Putamen (tissue), 1 donor: ENCODE measurements at regions not wholly inside any gene's neighbourhood (a gene's known extent, or its start where the extent isn't known, plus 50 kb on each side); places are given as distances from the start of the nearest gene placed in this dataset.

Experiments used
- DNase-seq: peaks from one replicate; pipeline ENCODE4 v3.0.0-alpha.2; 2016; ENCODE audit warnings: low spot score

DNA sequence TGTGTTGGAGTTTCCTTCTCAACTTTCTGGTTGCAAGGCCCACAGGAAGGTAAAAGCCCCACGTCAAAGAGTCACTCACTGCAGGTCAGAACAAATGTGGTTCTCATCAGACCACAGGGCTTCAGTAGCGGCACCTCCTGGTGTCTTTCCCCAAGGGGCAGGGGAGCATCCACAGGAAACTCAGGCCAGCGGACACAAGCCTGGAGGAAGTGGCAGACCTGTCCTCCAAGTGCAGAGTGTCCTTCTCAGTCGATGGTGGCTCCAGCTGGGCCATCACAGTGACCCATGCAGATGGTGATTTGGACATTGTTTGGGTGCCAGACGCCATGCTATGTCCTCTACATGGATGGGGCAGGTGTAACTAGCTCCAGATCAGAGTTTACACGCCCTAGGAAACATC lies 84.9 kb downstream of the ACKR3 start:
- DNase-seq, result no peak

DNA sequence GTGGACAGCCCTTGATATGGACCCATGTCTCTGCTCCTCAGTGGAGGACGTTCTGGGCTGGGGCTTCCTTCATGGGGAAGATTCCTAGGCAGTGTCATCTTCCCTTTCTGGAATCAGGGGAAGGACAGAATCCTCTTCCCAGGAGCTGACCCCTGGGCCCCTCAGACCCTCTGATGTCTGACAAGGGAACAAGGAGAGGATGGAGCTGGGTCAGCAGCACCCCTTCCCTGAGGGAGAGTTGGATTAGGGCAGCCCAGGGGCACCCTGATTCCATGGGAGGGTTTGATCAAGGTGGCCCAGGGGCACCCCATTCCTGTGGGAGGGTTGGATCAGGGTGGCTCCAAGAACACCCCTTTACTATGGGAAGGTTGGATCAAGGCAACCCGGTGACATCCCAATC lies 86.5 kb downstream of the ACKR3 start:
- no peak for DNase-seq

DNA sequence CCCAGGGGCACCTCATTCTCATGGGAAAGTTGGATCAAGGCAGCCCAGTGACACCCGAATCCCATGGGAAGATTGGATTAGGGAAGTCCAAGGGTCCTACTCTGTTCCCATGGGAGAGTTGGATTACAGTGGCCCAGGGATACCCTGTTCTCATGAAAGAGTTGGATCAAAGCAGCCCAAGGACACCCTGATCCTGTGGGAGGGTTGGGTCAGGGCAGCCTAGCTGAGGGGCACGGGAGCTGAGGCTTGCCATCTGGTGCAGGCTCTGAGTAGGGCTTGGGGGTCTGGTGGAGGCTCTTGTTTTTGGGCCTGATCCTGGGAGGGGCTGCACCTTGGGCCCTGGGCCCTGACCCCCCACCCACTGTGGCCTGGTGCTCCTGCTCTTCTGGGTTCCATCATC lies 87.1 kb downstream of the ACKR3 start:
- DNase-seq, result no peak

DNA sequence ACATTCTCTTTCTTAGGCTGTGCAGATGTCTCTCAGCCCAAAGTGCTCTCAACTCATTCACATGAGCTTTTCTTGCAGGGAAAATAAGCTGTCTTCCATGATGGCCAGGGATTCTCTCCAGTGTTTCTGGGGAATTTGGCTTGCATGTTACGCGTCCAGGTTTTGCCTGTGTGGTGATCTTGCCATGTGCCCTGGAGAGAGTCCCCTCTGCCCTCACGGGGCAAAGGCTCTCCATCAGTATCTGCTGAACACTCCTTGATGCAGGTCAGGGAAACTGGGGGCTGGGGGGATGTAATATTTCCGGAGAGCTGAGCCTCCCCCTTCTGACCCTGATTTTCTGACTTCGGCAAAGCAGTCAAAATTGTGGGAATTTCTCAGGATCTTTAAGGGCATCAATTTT lies 87.6 kb downstream of the ACKR3 start:
- no peak for DNase-seq

DNA sequence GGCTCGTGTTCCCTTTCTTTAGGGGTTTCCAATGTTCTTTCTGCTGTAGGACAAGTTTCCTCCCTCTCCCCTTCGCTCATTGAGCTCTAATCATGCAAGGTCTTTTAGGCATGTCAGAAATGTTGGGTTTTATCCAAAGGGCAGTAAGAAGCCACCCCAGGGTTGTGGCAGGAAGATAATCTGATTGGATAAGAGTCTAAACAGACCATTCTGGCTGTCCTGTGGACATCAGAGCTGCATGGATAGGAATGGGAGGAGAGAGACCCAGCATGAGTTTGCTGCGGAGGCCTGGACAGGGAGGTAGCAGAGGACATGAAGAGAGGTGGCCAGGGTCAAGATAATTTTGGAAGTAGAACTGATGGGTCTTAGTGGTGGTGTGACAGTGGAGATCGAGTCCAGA lies 88.2 kb downstream of the ACKR3 start:
- DNase-seq, result no peak

DNA sequence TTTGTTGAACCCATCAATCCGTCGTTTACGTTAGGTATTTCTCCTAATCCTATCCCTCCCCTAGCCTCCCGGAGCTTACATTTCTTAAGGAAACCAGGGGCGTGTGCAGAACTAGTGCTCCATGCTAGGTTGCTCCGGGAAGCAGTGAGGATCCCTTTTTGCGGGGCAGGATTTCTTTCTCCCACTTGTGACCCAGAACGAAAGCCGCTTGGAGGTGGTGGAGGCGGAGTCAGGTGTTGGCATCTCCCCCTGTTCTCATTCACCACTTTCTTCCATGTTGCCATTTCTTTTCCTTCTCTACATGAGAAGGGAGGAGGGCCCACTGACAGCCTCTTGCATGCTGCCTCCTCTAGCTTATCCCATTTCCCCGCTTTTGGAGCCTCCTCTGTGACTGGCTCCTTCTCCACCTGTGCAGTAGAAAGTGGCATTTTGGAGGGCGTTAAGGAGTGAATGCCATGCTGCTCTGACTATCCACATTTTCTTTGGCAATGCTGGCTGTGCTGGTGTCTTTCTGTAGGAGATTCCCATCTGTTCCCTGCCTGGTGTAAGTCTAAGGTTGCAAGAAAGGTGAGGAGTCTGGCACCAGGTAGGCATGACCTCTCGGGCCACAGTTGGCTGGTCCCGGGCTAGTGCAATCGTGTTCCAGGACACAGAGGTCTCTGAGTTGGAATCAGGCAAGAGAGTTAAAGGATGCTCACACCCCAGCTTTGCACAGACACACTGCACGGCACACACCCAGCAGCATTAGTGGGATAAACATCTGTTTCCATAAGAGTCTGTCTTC lies 89.5 kb downstream of the ACKR3 start:
- DNase-seq, result no peak

DNA sequence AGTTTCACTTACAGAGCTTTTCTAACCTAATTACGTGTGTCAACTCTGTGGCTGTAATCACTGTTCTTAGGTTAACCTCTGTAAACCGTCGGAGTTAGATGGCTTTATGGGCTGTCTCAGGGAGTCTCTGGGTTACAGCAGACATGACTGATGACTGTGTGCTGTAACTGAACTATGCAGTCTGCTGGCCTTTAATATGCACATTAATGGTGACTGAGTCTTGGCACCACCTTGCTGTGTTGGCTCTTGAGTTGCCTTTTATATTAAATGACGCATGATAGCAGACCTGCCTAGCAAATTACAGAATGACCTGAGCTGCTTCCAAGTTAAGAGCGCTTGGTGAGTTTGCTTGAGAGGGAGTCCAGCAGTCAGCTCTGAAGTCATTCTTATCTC lies 90.1 kb downstream of the ACKR3 start:
- DNase-seq, result no peak

DNA sequence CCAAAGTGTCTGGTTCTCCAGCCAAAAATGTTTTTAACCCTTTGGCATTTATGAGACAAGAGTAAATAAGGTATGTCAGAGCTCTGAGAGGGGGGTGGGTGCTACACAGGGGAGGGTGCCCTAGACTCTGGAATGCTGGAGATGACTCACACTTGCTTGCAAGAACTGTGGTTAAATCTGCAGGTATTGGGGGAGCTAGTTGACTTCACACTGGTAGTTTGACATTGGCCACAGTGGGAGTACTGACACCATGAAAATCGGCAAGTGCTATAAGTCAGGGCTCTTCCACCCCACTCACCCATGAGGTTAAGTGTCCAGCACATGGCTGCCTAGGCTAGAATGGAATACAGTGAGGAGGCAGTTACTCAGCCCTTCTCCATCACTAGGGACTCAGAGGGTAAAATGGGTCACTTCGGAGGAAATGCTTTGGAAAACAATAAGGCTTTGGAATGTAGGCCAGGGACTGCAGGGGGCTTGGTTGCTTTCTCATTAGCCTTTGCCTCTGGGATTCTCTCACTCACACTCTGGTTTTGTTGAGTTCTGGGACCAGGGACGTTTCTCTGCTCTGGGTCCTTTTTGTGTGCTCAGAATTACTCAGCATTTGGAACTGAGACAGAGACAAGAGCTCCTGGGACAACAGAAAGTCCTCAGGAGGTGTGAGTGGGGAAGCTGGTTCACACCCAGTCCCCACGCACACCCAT lies 91.6 kb downstream of the ACKR3 start:
- DNase-seq, result peak; percentile 9

DNA sequence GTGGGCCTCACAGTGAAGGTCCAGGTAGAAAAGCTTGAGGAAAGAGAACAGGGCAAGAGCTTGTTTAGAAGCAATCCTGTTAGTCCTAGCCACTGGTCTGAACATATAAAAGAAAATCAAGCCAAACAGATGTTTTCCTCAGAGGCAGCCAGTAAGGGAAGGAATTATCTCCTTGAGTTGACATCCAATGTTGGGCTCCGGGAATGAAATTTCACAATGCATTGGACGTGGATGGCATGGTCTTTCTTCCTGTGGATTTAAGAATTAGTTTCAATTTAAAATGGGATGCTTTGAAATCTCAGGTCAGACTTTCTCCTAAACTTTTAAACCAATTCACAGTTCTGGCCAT lies 92.1 kb downstream of the ACKR3 start:
- DNase-seq, result no peak

DNA sequence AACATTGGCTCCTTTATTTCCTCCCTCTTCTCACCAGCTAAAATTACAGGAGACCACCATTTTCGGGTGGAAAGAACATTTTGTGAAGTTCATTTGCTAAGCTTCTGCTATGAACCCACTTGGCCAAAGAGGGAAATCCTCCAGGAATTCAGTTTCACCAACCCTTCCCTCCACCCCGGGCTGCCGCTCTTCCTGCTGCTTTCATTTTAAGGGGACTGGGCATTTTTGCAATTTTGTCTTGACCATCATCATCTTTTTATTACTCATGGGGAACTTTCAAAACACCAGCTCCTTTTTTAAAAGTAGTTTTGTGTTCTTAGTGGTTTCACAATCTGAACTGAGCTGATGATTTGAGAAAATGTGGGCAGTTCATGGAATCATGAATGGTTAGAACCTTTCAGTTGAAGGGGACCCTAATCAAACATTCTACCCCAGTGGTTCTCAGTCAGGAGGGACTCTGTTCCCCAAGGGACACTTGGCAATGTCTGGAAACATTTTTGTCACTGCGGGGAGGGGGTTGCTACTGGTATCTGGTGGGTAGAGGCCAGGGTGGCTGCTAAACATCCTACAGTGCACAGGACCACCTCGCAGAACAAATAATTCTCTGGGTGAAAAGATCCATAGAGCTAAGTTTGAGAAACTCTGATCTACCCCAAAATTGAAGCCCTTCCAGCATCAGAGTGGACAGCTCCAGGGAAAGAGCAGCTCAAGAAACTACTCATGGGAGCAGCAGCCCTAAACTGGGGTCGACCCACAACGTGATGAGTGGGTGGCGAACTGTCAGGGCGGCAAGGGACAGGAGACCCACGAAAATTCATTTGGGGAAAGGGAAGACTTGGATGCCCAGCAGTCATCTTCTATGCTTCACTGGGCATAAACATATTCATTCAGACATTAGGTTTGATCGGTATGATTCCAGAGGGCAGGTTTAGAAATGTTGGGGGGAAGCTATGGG lies 92.9 kb downstream of the ACKR3 start:
- DNase-seq, result no peak

DNA sequence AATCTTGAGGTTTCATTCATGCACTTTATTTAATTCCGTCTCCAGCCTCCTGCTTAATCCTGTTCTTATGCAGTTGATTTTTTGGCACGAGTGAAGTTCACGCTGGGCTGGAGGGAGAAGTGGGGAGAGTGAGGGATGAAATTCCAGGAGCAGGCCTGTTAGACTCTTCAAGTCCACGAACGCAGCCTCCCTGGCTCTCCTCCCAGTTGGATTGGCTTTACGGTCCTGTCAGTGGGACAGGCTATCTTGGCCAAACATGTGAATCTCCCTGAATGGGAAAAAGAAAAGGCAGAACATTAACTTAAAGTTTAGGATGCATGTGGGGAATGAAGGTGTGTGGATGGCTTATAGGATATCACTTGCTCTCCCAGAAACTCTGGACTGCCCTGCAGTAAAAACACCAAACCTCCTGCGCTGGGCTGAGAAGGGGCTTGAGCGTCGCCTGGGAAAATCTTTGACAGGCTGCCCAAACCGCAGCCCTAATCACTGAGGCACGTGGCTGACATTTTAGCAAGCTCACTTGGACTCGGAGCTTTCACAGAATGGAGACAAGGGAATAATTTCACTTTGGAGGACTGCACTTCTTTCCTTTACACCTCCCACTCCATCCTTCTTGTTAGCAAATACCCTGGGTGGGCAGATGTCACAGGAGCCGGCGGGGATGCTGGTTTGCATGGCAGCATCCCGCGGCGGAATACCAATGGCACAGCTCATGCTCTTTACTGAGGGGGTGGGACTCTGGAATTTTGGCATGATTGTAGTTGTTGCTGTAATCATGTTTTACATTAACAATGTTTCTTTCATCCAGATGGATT lies 93.9 kb downstream of the ACKR3 start:
- DNase-seq, result no peak

DNA sequence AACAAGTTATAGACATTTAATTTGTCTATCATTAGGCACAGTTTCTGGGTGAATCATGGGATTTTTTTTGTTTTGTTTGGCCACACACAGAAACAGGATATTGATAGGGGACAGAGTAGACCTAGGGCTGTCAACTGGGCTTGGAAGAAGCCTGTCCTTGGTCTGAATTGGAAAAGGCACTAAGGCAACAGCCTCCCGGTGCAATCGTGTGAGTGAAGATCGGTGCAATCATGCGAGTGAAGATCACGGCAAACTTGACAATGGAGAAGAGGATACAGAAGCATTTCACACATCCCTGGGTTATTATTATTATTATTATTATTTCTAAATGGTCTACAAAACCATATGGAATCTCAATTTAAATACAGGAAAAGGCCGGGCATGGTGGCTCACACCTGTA lies 94.5 kb downstream of the ACKR3 start:
- no peak for DNase-seq

DNA sequence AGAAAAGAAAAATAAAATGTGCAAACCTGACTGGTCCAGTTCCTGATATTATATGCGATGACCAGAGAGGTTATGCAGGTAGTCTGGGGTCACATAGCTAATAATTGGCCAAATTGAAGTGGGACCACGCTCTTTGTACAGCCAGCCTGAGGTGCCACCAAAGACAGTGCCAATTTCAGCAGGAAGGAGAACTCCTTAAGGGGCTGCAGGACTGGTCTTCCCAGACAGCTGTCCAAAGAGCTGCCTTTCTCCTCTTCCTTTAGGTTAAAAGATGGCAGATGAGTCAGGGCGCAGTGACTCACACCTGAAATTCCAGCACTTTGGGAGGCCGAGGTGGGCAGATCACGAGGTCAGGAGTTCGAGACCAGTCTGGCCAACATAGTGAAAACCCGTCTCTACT lies 95.5 kb downstream of the ACKR3 start:
- DNase-seq, result no peak

DNA sequence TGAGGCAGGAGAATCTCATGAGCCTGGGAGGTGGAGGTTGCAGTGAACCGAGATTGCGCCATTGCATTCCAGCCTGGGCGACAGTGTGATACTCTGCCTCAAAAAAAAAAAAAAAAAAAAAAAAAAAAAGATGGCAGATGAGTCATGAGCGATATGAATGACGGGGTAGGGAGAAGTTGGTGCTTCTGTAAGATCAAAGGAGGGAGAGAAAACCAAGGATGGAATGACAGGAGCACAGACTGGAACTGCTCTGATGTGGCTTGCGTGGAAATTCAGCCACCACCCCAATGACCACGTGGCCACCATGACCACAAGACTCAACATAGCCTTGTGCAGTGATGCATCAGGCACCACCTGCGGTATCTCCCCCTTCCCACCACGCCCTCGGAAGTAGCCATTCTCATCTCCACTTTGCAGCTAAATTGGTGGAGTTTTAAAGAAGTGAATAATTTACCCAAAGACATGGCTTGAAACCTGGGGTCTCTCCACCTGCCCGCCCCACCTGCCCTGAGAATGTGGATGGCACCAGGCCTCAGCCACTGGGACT lies 96.0 kb downstream of the ACKR3 start:
- DNase-seq, result no peak

DNA sequence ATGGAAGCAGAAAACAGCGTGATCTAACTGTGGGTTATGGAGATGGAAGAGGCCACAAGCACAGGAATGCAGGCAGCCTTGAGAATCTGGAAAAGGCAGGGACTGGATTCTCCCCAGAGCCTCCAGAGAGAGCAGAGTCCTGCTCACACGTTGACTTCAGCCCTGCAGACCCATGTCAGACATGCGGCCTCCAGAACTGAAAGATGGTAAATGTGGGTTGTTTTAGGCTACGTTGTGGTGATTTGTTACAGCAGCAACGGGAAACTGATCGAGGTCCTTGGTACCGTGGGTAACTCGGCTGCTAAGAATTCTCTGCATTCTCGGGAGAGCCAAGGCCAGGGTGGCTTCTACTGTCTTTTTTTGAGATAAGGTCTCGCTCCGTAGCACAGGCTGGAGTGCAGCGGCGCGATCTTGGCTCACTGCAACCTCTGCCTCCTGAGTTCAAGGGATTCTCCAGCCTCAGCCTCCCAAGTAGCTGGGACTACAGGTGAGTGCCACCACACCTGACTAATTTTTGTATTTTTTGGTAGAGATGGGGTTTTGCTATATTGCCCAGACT lies 97.1 kb downstream of the ACKR3 start:
- DNase-seq, result no peak

DNA sequence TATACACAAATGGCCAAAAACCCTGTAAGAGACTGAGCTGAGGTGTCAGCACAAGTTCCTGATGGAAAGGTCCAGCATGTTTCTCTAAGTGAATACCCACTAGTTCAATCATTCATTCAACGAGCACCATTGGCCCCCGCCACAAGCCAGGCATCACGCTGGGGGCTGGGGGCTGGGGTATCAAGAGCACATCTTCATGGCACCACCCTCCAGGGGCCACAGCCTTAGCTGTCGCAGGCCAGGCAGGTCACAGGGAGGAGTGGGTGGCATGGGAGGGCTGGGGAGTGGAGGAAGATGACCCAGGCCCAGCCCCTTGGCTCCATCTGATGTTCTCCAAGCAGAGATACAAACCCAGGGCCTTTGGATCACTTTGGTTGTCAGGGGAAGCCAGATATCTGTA lies 97.9 kb downstream of the ACKR3 start:
- DNase-seq, result no peak

DNA sequence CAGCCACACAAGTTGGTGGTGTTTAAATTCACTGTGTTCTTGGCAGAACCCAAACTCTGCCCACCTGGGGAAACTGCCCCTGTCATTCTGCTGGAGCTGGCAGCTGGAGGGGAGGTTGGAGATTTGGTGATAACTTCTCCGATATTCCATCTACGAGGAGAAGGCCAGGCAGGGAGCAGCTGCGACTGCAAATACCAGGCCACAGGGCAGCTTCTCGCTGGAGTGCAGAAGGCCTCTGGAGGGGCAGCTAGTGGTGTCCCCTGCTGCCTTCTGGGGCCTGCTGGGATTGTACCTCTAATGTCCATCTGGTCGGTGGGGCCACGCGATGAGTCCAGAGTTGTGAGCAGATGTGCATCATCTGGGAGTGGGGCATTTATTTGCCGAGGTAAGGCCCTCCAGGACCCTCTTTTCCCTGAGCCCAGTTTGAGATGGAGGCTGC lies 98.9 kb downstream of the ACKR3 start:
- no peak for DNase-seq

DNA sequence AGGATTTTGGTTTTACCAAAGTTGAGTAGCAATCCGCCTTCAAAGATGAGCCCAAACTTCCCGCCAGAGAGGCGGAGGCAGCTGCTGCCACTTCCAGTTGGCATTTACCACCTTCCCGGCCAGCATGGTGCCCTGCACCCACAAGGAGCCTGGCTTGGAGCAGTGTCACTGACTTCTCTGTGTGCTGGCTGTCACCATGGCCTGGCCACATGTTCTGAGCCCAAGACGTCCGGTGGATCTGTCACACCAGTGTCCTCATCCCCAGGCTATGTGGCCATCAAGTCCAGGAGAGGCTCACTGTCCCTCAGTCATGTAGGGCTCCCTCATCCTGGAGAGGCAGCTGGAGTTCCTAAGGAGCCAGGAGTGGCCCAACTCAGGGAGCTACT lies 100.6 kb downstream of the ACKR3 start:
- DNase-seq, result no peak

DNA sequence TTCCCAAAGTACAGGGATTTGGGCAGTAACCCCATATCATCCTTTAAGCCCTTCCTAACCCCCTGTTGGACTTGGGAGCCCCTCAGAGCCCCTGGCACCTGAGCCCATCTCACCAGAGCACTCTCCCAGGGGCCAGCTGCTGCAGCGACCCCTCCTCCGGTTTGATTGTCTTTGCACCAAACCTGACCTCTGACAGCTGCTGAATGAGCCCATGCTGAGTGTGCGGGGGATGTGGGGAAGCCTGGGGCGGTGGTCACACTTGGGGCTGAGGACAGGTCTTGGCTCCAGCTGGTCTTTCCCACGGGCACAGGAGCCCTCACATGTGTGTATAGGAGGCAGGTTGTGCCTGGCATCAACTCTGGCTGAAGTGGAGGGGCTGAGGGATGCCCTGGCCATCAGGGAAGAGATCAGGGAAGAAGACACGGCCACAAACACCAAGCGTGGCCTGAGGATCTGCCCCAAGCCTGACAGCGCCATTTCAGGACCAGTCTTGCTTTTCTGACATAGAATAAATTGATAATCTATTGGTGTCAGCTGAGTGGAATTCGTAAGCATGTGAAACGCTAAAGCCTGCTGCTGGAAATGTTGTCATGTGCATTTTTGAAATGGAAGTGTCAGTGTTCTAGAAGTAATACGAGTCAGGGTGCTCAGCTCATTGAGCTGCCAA lies 102.4 kb downstream of the ACKR3 start:
- no peak for DNase-seq

DNA sequence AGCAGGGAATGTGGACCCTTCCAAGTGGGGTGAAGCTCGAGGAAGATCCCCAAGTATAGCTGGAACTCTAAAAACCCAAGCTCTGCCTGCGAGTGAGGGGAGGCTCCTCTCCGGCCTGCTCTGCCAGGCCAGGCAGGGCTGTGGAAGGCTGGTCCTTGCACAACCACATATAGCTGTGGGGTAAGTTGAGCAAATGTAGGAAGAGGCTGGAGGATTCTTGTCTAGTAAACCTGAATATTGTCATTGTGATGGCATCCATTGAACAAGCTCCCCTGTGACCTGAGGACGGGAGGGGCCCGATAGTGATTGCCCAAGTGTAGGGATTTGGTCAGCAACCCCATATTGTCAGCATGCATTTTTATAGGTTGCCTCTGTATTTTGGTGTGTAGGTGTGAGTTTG lies 103.0 kb downstream of the ACKR3 start:
- no peak for DNase-seq
